ENCODE measurements at regions not wholly inside any gene's neighbourhood (a gene's known extent, or its start where the extent isn't known, plus 50 kb on each side); places are given as distances from the start of the nearest gene placed in this dataset.
"Not testable (repeated sequence)": the region's sequence is repeated elsewhere in the genome, so short reads cannot be mapped to it uniquely, and the experiment has no call there.

- not testable (repeated sequence) for FAIRE-seq; H3K27me3 ChIP-seq (ENCODE audit: control insufficient read depth, insufficient read depth, low read length); H3K36me3 ChIP-seq (ENCODE audit: control insufficient read depth, insufficient read depth, low read length); H3K4me3 ChIP-seq (ENCODE audit: low read depth, low read length); DNase-seq (ENCODE audit: low read depth)
Measured at GRCh38 chr1:146484195-146484594, 255.4 kb upstream of the NOTCH2NLA start.

- DNase-seq (ENCODE audit: low read depth); FAIRE-seq; H3K27me3 ChIP-seq (ENCODE audit: control insufficient read depth, insufficient read depth, low read length); H3K36me3 ChIP-seq (ENCODE audit: control insufficient read depth, insufficient read depth, low read length); H3K4me3 ChIP-seq (ENCODE audit: low read depth, low read length): not testable (repeated sequence)
Measured at GRCh38 chr1:146479188-146479587, 250.4 kb upstream of the NOTCH2NLA start.

GRCh38 chr1:146478125-146478720, 249.4 kb upstream of the NOTCH2NLA start:
- H3K4me3 ChIP-seq (ENCODE audit: low read depth, low read length); H3K27me3 ChIP-seq (ENCODE audit: control insufficient read depth, insufficient read depth, low read length); FAIRE-seq; H3K36me3 ChIP-seq (ENCODE audit: control insufficient read depth, insufficient read depth, low read length): not testable (repeated sequence)
- TF ChIP-seq CTCF (IDR thresholded peaks at IDR 0.05; ENCODE audit: insufficient read depth, low read length, severe bottlenecking), result peak; percentile 57
- peak; percentile 10 for DNase-seq (ENCODE audit: low read depth)

- not testable (repeated sequence) for H3K4me3 ChIP-seq (ENCODE audit: low read depth, low read length); H3K36me3 ChIP-seq (ENCODE audit: control insufficient read depth, insufficient read depth, low read length); H3K27me3 ChIP-seq (ENCODE audit: control insufficient read depth, insufficient read depth, low read length); FAIRE-seq
- peak; percentile 32 for DNase-seq (ENCODE audit: low read depth)
Measured at GRCh38 chr1:146475086-146475485, 246.3 kb upstream of the NOTCH2NLA start.

GRCh38 chr1:146474216-146474615, 245.4 kb upstream of the NOTCH2NLA start:
- not testable (repeated sequence) for FAIRE-seq; H3K4me3 ChIP-seq (ENCODE audit: low read depth, low read length); H3K27me3 ChIP-seq (ENCODE audit: control insufficient read depth, insufficient read depth, low read length); H3K36me3 ChIP-seq (ENCODE audit: control insufficient read depth, insufficient read depth, low read length); DNase-seq (ENCODE audit: low read depth)

GRCh38 chr1:146472192-146472861, 243.5 kb upstream of the NOTCH2NLA start:
- DNase-seq (ENCODE audit: low read depth), result peak; percentile 32
- H3K36me3 ChIP-seq (ENCODE audit: control insufficient read depth, insufficient read depth, low read length); FAIRE-seq; H3K27me3 ChIP-seq (ENCODE audit: control insufficient read depth, insufficient read depth, low read length): not testable (repeated sequence)
- H3K4me3 ChIP-seq (ENCODE audit: low read depth, low read length), result peak overlapping the region; percentile 26

GRCh38 chr1:146459939-146460338, 231.1 kb upstream of the NOTCH2NLA start:
- FAIRE-seq; H3K36me3 ChIP-seq (ENCODE audit: control insufficient read depth, insufficient read depth, low read length); DNase-seq (ENCODE audit: low read depth); H3K27me3 ChIP-seq (ENCODE audit: control insufficient read depth, insufficient read depth, low read length); H3K4me3 ChIP-seq (ENCODE audit: low read depth, low read length): not testable (repeated sequence)

- H3K4me3 ChIP-seq (ENCODE audit: low read depth, low read length); H3K36me3 ChIP-seq (ENCODE audit: control insufficient read depth, insufficient read depth, low read length); FAIRE-seq; DNase-seq (ENCODE audit: low read depth); H3K27me3 ChIP-seq (ENCODE audit: control insufficient read depth, insufficient read depth, low read length): not testable (repeated sequence)
Measured at GRCh38 chr1:146459308-146459707, 230.5 kb upstream of the NOTCH2NLA start.

- H3K36me3 ChIP-seq (ENCODE audit: control insufficient read depth, insufficient read depth, low read length); DNase-seq (ENCODE audit: low read depth); H3K4me3 ChIP-seq (ENCODE audit: low read depth, low read length); FAIRE-seq; H3K27me3 ChIP-seq (ENCODE audit: control insufficient read depth, insufficient read depth, low read length): not testable (repeated sequence)
Measured at GRCh38 chr1:146448877-146449246, 220.0 kb upstream of the NOTCH2NLA start.

GRCh38 chr1:146448212-146448876, 219.5 kb upstream of the NOTCH2NLA start:
- FAIRE-seq; DNase-seq (ENCODE audit: low read depth); H3K4me3 ChIP-seq (ENCODE audit: low read depth, low read length); H3K27me3 ChIP-seq (ENCODE audit: control insufficient read depth, insufficient read depth, low read length); H3K36me3 ChIP-seq (ENCODE audit: control insufficient read depth, insufficient read depth, low read length): not testable (repeated sequence)

GRCh38 chr1:146443871-146444222, 215.0 kb upstream of the NOTCH2NLA start:
- not testable (repeated sequence) for H3K27me3 ChIP-seq (ENCODE audit: control insufficient read depth, insufficient read depth, low read length); DNase-seq (ENCODE audit: low read depth); H3K36me3 ChIP-seq (ENCODE audit: control insufficient read depth, insufficient read depth, low read length); FAIRE-seq
- peak overlapping the region; percentile 38 for H3K4me3 ChIP-seq (ENCODE audit: low read depth, low read length)

GRCh38 chr1:146443088-146443870, 214.5 kb upstream of the NOTCH2NLA start:
- not testable (repeated sequence) for FAIRE-seq; H3K27me3 ChIP-seq (ENCODE audit: control insufficient read depth, insufficient read depth, low read length); DNase-seq (ENCODE audit: low read depth); H3K4me3 ChIP-seq (ENCODE audit: low read depth, low read length); H3K36me3 ChIP-seq (ENCODE audit: control insufficient read depth, insufficient read depth, low read length)

GRCh38 chr1:146438543-146438942, 209.7 kb upstream of the NOTCH2NLA start:
- not testable (repeated sequence) for H3K27me3 ChIP-seq (ENCODE audit: control insufficient read depth, insufficient read depth, low read length); FAIRE-seq
- peak; percentile 44 for DNase-seq (ENCODE audit: low read depth)

More at GRCh38 chr1:146438543-146438942, 209.7 kb upstream of the NOTCH2NLA start:
- H3K4me3 ChIP-seq (ENCODE audit: low read depth, low read length); H3K36me3 ChIP-seq (ENCODE audit: control insufficient read depth, insufficient read depth, low read length): not testable (repeated sequence)

Data from bronchial epithelial cell (primary cell).